ENCODE measurements at regions not wholly inside any gene's neighbourhood (a gene's known extent, or its start where the extent isn't known, plus 50 kb on each side); places are given as distances from the start of the nearest gene placed in this dataset.
"Not testable (repeated sequence)": the region's sequence is repeated elsewhere in the genome, so short reads cannot be mapped to it uniquely, and the experiment has no call there.

DNA sequence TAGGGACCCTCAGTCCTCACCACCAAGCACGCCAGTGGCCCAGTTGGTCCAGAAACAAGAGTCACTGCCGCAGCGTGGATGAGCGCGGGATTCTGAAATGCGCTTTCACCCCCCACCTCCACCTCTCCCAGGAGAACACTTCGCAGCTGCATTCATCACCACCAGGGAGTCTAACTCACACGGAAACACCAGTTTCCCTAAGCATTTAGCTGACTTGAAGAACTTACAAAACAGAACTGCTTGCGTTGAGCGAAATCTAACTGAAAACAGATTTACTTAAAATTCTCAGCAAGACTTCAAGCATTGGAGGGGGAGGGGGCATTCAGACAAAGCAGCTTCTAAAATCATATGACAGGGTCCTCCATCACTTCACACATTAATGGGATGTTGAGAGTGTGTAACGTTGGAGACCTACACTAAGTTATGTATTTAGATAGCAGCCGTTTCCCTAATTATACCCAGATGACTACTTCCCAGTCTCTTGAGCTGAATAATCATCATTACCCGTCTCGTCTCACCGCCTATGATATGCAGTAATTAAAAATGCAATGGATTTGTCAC, 258.2 kb upstream of the IRS2 start:
- no peak for FAIRE-seq

DNA sequence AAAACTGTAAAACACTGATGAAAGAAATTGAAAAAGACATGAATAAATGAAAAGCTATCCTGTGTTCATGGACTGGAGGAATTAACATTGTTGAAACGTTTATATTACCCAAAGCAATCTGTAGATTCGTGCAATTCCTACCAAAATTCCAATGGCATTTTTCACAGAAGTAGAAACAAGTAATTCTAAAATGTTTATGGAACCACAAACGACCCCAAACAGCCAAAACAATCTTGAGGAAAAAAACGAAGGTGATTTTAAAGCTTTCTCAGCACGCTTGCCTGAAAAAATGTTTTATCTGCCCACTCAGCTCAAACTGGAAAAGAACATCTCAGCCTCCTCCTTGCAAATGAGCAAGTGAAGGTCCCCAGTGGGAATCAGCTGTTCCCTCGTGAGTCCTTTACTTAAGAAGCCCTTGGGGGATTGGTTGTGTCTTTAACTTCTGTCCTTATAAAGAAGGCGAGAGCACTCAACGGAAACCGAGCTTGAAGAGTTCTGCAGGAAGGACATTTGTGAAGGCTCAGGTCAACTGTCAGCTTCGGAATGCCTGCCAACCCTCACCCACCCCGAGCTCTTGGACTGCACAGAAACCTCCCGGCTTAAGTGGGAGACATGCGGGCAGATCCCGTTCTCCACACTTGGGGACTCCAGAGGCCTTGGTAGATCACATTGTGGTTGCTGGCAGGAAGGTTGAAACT, 256.0 kb upstream of the IRS2 start:
- FAIRE-seq: no peak

DNA sequence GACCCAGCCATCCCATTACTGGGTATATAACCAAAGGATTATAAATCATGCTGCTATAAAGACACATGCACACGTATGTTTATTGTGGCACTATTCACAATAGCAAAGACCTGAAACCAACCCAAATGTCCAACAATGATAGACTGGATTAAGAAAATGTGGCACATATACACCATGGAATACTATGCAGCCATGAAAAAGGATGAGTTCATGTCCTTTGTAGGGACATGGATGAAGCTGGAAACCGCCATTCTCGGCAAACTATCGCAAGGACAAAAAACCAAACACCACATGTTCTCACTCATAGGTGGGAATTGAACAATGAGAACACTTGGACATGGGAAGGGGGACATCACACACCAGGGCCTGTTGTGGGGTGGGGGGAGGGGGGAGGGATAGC, 255.3 kb upstream of the IRS2 start:
- not testable (repeated sequence) for FAIRE-seq

DNA sequence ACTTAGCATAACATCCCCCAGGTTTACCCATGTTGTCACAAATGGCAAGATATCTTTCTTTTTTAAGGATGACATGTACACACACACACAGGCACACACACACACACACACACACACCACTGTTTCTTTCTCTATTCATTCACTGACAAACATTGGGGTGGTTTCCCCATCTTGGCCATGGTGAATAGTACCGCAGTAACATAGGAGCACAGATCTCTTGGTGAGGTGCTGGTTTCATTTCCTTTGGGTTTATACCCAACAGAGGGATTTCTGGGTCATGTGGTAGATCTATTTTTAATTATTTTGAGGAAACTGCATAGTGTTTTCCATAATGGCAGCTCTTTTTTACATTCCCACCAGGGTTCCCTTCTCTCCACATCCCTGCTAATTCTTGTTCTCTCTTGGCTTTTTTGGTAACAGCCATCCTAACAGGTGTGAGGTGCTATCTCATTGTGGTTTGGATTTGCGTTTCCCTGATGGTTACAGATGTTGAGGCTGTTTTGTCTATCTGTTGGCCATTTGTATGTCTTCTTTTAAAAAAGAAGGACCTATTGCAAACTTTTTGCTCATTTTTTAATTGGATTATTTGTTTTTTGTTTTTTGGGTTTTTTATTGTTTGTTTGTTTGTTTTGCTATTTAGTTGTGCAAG, 251.7 kb upstream of the IRS2 start:
- FAIRE-seq: no peak

DNA sequence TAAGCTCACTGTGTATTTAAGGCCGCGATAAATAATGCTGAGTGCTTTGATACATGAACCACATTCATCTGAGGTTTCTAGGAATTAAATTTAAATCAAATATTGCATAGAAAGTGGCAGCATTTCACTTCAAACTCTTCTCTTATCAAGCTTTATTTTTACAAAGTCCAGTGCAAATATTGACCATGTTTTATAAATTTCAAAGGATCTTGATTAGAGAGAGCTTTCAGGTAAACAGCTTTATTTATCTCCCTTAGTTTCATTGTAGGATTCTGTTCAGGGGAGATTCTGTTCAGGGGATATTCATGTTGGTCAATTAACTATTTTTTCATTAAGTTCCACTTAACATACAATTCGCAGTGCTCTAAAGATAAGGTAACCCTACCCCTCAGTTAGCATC, 249.7 kb upstream of the IRS2 start:
- no peak for FAIRE-seq

DNA sequence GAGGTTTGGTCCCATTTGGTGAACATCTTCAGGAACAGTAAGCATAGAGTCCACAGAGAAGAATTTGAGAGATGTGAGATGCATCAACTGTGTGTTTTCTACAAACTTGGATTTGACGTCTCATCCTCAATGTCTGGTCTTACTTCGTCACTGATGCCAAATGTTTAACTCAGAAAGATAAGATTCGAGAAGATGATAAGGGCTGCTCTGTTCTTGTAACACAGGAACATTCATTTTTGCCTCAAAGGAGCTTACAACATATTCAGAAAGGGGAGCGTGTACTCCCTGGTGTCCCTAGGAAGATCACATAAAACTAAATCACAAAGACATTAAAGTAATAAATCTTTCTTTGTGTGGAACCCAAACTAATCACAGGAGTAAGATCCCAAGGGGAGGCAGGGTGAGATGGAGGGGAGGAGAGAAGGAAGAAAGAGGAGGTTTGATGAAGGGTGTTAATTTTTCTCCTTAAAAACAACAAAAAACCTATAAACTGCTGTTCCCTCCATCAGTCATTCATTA, 247.7 kb upstream of the IRS2 start:
- FAIRE-seq: no peak

DNA sequence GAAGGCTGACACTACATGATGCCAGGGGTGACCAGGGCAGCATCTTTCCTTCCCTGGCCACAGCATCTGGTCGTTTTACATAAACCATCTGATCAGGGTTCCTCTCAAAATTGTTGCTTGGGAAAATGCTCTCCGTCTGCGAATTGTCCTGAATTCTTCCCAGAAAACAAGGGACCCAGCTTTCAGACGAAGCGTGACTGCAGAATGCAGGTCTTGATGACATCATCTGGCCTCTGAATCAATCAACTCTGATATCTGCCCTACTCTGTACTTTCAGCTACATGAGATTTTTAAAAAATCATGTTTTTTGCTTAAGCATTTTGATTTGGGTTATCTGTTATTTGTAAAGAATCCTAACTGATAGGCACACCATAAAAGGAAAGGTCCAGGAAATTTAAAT, 246.6 kb upstream of the IRS2 start:
- FAIRE-seq: no peak

DNA sequence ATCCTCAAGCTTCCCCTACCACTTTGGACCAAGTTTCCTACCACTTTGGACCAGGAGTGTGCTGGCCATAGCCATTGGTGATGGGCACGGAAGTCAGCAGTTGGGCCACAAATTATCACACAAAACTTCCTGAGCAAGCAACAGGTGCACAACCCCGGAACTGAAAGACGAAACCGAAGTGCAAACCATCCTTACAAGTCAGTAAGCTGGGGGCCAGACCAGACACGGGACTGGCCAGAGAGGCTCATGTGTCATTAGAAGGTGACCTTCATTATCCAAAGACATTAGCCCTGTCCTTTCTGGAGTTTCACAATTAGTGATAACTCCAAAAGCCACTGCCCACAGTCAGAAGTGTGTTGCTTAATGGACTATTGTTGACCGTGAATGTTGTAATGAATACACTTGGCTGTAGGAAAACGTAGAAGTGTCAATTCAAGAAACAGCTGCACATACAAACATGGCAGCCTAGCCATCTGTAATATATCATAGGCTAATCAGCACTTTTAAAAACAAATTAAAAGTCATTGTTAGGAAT, 244.1 kb upstream of the IRS2 start:
- no peak for FAIRE-seq

DNA sequence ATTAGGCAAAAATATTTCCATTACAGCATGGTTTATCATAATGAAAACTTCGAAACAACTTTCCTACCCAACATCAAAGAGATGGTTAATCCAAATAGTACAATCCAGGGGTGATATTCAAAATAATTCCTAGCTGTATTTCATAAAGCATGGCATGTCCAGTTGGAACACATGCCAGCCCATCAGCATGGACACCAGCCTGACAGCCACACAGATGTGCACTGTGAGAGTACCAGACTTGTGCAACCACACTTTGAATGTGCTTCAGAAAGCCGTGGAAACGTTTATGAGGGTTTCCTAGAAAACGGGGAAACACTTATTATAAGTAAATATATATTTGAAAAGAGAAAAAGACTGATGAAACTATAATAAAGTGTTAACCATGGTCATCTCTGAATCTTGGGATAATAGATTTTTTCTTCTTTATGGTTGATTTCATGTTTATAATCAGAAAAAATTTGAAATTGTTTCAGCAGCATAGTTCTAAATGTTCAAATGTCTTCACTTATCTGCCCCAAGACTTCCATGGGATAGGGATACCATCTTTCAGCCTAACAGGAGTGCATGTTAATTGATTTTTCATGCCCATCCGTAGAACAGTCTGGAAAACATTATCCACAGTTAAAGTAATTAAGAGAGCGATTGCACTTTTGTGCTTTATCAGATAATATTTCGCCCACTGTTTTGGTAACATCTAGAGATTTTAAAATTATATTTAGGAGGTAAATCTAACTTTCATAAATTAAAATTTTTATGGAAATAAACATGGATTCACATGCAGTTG, 242.6 kb upstream of the IRS2 start:
- FAIRE-seq: no peak

DNA sequence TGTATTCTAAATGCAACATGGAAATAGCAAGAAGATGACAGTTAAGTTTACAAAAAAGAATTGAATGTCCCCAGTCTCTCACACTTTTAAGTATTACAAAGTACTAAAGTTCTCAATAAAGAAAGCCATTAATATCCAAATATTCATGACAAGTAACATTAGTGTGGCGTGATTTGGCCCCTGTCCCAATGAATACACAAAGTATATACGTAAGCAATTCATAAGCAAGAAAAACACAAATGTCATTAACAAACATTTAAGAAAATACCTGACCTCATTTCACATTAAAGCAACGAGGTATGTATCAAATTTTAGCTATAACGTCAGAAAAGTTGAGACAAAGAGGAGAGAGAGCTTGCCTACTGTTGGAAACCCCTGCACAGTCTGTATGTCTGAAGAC, 241.9 kb upstream of the IRS2 start:
- no peak for FAIRE-seq

DNA sequence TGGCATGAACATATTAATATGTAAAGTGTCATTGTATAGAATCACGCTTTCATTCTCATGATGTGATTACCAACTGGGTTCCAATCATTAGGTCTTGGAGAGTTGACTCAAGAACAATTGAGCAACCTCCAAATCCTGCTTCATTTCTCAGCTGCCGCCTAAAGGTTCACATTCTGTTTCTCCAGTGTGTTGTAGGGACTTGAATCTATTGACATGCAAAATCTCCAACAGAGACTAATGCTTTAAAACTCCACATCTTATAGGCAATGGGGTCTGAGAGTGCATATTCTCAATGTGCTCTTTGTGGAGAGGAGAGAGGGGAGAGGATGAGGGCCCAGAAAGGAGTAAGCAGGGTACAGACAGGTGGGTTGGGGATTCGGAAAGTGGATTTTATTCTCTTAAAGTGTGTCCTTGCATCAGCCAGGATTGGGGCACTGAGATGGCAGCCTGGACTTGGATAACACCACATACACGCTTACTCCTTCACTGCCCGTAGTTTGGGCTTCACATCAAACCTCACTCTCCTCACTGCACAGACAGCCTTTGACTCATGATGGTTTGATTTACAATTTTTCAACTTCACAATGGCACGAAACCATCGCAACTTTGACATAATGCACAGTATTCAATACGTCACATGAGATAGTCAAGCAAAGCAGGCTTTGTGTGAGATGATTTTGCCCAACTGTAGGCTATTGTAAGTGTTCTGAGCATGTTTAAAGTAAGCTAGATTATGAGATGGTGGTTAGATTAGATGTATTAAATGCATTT, 241.3 kb upstream of the IRS2 start:
- FAIRE-seq: no peak

DNA sequence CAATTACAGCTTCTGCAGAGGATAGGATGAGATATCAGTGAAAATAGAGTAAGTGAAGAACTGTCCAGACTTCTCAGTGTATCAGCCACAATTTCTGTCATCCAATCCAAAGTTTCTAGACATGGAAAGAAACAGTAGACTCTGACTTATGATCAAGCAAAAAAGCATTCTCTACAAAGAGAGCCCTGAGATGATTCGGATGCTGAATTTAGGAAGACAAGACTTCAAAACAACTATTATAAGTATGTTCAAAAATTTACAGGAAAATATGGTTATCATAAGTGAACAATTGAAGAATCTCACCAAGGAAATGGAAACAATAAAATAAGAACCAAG, 238.2 kb upstream of the IRS2 start:
- no peak for FAIRE-seq

DNA sequence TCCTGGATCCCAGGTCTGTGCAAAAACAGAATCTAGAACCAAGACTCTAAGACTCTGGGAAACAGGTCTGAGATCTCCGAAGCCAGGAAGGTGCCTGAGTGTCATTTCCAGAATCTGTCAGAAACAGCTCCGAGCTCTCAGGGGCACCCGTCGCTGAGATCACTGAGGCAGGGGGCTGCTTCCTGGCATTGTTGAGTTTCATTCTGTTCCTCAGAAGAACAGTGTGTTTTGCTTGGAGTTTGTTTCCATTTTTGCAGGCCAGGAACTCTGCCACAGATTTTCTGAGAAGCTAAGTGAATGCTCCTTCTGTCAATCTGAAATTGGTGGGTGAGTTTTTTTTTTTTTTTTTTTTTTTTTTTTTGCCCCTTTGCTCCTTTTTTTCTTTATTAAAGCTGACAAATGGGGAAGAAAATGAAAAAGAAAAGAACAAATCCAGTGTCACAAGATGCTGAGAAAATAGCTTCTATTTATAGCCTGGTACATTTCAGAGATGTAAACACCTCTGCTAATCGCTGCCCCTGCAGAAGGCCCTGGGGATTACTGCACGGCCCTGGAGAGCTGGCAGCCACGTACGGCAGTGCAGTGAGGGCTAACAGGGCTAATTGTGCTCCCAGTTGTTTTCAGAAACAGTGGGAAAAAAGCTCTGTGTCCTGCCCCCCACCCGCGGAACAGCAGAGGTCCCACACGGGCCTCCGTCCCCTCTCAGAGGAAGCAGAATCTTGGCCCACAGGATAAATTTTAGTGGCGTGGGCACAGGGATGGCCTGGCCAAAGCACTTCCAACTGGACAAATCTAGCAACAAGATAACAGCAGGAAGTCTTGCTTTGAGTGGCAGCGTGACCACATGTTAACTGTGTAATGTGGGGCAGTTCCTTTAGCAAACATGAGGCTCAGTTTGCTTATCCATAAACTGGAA, 237.6 kb upstream of the IRS2 start:
- FAIRE-seq: no peak

DNA sequence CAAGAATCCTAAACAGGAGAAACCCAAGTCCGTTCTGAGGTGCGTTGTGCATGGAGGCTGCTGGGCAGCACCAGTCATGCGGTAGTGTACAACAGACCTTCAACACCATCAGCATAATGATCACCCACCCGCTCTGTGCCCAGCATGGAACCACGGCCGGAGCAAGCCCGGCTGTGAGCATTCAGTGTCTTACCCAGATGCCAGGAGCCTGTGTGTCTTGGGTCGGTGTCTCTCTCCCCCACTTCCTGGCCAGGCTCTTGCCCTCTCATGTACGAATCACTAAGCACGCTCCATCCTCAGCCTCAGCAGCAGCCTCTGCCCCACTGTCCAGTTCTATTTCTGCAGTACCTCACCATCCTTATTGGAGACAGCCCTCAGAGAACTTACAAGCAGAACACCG, 231.6 kb upstream of the IRS2 start:
- FAIRE-seq: no peak

DNA sequence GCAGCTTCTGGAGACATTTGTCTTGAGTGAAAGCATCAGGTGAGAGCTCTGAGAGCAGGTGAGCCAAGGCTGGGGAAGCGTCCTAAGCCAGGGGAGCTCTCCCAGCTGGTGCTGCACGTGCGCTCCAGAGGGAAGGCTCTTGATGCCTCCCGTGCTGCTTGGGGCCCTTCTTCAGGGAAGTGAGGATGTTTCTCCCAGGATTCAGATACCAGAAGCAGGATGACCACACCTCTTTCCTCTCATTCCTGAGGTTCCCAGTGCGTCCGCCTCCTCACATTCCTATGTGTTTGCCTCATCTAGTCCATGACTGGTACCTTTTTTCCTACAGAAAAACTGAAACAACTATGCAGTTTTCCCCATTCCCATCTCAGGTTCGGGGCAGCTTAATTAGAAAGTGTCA, 231.0 kb upstream of the IRS2 start:
- no peak for FAIRE-seq

DNA sequence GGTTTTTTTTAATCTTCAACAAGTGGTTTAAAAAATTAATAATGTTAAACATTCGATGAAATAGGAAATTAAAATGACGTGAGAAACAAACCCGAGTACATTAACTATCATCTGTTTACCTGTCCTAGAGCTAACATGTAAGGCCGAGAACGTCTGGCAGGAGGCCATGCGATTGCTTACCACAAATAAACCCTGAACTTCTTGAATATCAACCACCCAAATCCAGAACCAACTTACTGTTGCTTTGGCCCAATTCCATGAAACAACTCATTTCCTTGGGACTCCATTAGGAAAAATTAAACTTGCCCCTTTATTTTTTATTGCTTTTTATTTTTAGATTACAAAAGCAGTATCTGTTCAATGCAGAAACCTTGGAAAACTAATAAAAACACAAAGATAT, 228.9 kb upstream of the IRS2 start:
- FAIRE-seq: no peak

DNA sequence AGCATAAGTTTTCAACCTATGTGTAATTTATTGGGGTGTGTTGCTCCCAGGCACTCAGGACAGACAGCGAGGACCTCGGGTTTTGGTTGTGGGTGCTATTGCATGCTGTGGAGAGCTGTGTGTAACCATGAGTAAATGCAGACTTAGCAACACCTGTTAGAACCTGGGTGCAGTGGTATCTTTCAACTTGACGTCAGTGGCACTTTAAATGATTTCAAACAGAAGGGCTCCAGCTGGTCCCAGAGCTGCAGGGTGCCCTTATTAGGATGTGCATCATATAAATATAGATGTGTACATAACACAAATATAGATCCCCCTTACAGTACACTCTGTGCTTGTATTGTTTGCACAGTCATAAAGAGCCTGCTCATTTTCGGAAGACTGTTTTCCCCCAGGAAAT, 228.3 kb upstream of the IRS2 start:
- no peak for FAIRE-seq

DNA sequence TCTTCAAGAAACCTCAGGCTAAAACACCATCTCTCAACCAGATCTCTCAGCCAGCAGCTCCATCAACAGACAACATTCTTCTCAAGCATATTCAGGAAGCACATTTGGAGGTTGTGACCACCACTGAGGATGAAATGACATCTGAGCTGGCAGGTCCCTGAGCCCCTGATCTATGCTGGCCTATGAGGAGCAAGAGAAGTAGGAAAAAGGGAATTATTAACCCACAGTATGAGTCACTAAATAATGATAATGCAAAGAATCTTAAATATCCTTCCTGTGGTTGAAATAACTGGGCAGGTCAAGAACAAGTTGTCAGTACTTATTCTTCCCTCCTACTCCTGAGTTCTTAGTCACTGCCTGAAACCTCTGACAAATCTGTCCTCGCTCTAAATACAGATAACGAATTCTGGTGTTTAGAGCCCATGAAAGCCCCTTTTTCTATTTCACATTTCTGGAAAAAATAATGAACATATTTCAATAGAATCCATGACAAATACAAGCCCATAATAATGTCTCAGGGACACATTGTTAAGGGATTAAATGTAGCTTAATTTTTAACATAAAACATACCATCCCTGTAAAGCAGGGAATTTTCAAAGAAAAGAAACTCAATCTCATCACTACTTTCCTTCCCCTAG, 225.8 kb upstream of the IRS2 start:
- no peak for FAIRE-seq

DNA sequence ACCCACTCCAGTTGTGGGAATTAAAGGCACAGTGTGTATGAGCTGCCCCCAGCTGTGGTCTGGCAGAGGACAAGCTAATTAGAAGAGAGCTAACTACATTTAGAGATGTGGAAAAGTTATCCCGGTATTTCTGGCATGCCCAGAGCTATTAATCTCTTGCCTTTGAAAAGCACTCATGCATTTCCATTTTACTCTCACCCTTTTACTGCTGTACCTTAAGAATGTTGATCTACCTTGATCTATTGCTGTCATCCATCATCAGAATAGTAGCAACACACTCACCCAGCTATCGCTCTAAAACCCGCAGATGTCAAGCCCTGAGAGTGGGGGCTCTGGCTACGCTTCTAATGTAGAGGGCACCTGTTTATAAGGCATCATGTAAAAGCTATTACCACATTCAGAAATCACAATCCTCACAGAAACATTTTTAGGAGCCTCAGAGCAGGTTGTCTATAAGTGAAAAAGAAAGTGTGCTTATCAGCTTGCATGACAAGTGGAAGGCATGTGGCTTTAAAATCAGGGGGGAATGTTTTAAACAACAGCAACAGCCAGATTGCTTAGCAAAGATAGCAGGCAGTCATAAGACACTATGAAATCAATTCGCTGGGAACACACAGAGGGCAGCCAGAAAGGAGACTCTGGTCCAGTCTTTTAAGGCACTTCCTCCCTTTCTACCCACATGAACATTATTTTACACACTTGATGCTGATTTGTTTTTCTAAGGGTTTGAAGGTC, 224.2 kb upstream of the IRS2 start:
- no peak for FAIRE-seq

DNA sequence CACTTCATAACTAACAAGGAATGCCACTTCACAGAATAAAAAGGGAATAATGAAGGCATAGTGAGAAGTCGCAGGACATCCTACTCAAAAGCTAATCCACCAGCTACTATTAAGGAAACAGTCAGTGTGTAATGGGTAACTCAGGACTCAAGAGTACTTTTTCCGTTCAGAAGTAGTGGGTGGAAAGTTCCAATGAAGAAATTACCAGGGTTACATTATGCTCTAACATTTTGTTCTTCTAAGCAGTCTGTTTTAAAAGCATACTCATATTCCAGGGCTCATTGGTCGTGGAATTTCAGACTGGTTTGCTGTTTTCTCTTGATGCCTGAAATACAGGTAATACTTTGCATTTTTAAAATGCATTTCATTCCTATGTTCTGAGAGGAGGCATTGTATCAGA, 222.4 kb upstream of the IRS2 start:
- FAIRE-seq: no peak
